Ecto neural progenitor cell (in vitro differentiated cells): ENCODE measurements at regions not wholly inside any gene's neighbourhood (a gene's known extent, or its start where the extent isn't known, plus 50 kb on each side); places are given as distances from the start of the nearest gene placed in this dataset.
"Not testable (repeated sequence)": the region's sequence is repeated elsewhere in the genome, so short reads cannot be mapped to it uniquely, and the experiment has no call there.

Experiments used
- DNase-seq: peaks from one replicate; pipeline ENCODE4 v3.0.0-alpha.2; 2018; ENCODE audit warnings: low spot score

GRCh38 chr12:92421701-92422100 is 276.1 kb upstream of the BTG1 start:
- DNase-seq, result no peak

GRCh38 chr12:92421042-92421441 is 275.4 kb upstream of the BTG1 start:
- no peak for DNase-seq

GRCh38 chr12:92419201-92419600 is 273.6 kb upstream of the BTG1 start:
- no peak for DNase-seq

- DNase-seq, result no peak
Measured at GRCh38 chr12:92418381-92418780, 272.7 kb upstream of the BTG1 start.

GRCh38 chr12:92417373-92417772 is 271.7 kb upstream of the BTG1 start:
- DNase-seq, result no peak

- no peak for DNase-seq
Measured at GRCh38 chr12:92416385-92416812, 270.8 kb upstream of the BTG1 start.

- no peak for DNase-seq
Measured at GRCh38 chr12:92414170-92415070, 268.8 kb upstream of the BTG1 start.

- DNase-seq, result no peak
Measured at GRCh38 chr12:92413286-92413685, 267.6 kb upstream of the BTG1 start.

- DNase-seq, result no peak
Measured at GRCh38 chr12:92412856-92413255, 267.2 kb upstream of the BTG1 start.

GRCh38 chr12:92411687-92412086 is 266.0 kb upstream of the BTG1 start:
- DNase-seq, result no peak

GRCh38 chr12:92408072-92408900 is 262.6 kb upstream of the BTG1 start:
- DNase-seq, result no peak

- not testable (repeated sequence) for DNase-seq
Measured at GRCh38 chr12:92406404-92407070, 260.9 kb upstream of the BTG1 start.

GRCh38 chr12:92405801-92406251 is 260.2 kb upstream of the BTG1 start:
- not testable (repeated sequence) for DNase-seq

GRCh38 chr12:92404921-92405320 is 259.3 kb upstream of the BTG1 start:
- DNase-seq, result no peak

GRCh38 chr12:92404259-92404894 is 258.7 kb upstream of the BTG1 start:
- no peak for DNase-seq

GRCh38 chr12:92403210-92404175 is 257.8 kb upstream of the BTG1 start:
- DNase-seq, result no peak

GRCh38 chr12:92402415-92402814 is 256.8 kb upstream of the BTG1 start:
- no peak for DNase-seq

GRCh38 chr12:92400006-92400405 is 254.4 kb upstream of the BTG1 start:
- no peak for DNase-seq

GRCh38 chr12:92398565-92399309 is 253.1 kb upstream of the BTG1 start:
- peak; percentile 46 for DNase-seq
